Uterus (tissue), 3 donors: ENCODE measurements at regions not wholly inside any gene's neighbourhood (a gene's known extent, or its start where the extent isn't known, plus 50 kb on each side); places are given as distances from the start of the nearest gene placed in this dataset.

ENCODE experiments used
- DNase-seq, 2 donors: peaks; one replicate each; pipeline ENCODE4 v3.0.0-alpha.2; 2019 to 2020
- H3K27ac ChIP-seq, 2 donors: fragments of 200-600 bp; sonication (generic); 1 replicate in 1 of 2; 2 replicates in 1 of 2; pipeline ENCODE4 v1.5.1; 2016 to 2018
- H3K27me3 ChIP-seq, 2 donors: fragments of 200-600 bp; sonication (generic); one replicate each; pipeline ENCODE4 v1.5.1; 2018 to 2019; ENCODE audit warnings: control low read depth in 1 of 2
- H3K36me3 ChIP-seq, 2 donors: fragments of 200-600 bp; sonication (generic); one replicate each; pipeline ENCODE4 v1.5.1; 2019; ENCODE audit warnings: control low read depth in 1 of 2
- H3K4me1 ChIP-seq, 2 donors: fragments of 200-600 bp; sonication (generic); one replicate each; pipeline ENCODE4 v1.5.1; 2018 to 2019; ENCODE audit warnings: control low read depth in 1 of 2
- H3K4me3 ChIP-seq, 2 donors: fragments of 200-600 bp; sonication (generic); 1 replicate in 1 of 2; 2 replicates in 1 of 2; pipeline ENCODE4 v1.5.1; 2018 to 2019; ENCODE audit warnings: mild to moderate bottlenecking in 1 of 2
- H3K9me3 ChIP-seq, 2 donors: fragments of 200-600 bp; sonication (generic); one replicate each; pipeline ENCODE4 v1.5.1; 2019; ENCODE audit warnings: control low read depth in 1 of 2
- CTCF ChIP-seq, 4 experiments: fragments of 200-600 bp in 2 of 4; fragments of 450-650 bp in 2 of 4; sonication (generic) in 2 of 4; IDR thresholded peaks; one replicate each; pipeline ENCODE4 v1.5.1; 2016 to 2019; ENCODE audit warnings: antibody characterized with exemption in 4 of 4, mild to moderate bottlenecking in 2 of 4, moderate library complexity in 1 of 4
- POLR2A ChIP-seq, 2 donors: fragments of 450-650 bp; IDR thresholded peaks; one replicate each; pipeline ENCODE4 v1.6.1; 2016; ENCODE audit warnings: antibody characterized with exemption in 2 of 2, mild to moderate bottlenecking in 1 of 2, moderate library complexity in 1 of 2
- intact Hi-C: fragments of 100-400 bp; cut with DNase I; formaldehyde crosslinking; loops from one replicate; pipeline ENCODE4 v1.15.1; 2023; ENCODE audit warnings: low total_unique reads
- donor health status: DM: yes; HTN: yes; CAD: no.

- intact Hi-C loops, result no loop called here
- Histone ChIP-seq H3K27ac (no peak overlapping the region), H3K36me3 (no peaks in the 10 kb centered on the region), H3K27me3 (no peaks in the 10 kb centered on the region), H3K4me1 (no peaks in the 10 kb centered on the region), H3K4me3 (no peak overlapping the region), H3K9me3 (no peaks in the 10 kb centered on the region)
- DNase-seq, result no peak
- no peak for TF ChIP-seq CTCF (IDR thresholded peaks at IDR 0.05)
- no peak for TF ChIP-seq POLR2A (IDR thresholded peaks at IDR 0.05)
These were observed 383.4 kb upstream of the TRIB2 start for GRCh38 chr2:12333293-12333692.

- intact Hi-C loops, result no loop called here
- DNase-seq, result peak; percentile 24 to 38
- Histone ChIP-seq H3K4me1 (no peaks in the 10 kb centered on the region), H3K4me3 (no peak overlapping the region), H3K36me3 (no peaks in the 10 kb centered on the region), H3K27ac (peak overlapping the region; percentile 64 to 71), H3K9me3 (no peaks in the 10 kb centered on the region), H3K27me3 (no peaks in the 10 kb centered on the region)
- TF ChIP-seq POLR2A (IDR thresholded peaks at IDR 0.05) (no peak), CTCF (IDR thresholded peaks at IDR 0.05) (no peak)
These were observed 382.2 kb upstream of the TRIB2 start for GRCh38 chr2:12334412-12334966.

- TF ChIP-seq POLR2A (IDR thresholded peaks at IDR 0.05) (no peak), CTCF (IDR thresholded peaks at IDR 0.05) (no peak)
- intact Hi-C loops, result no loop called here
- DNase-seq, result no peak
- H3K36me3 ChIP-seq, result no peaks in the 10 kb centered on the region
- H3K4me3 ChIP-seq, result no peak overlapping the region
- no peaks in the 10 kb centered on the region for H3K4me1 ChIP-seq
- no peaks in the 10 kb centered on the region for H3K9me3 ChIP-seq
- H3K27ac ChIP-seq, result peak overlapping the region; percentile 64 to 71
- H3K27me3 ChIP-seq, result no peaks in the 10 kb centered on the region
These were observed 381.6 kb upstream of the TRIB2 start for GRCh38 chr2:12335131-12335530.

- no peak overlapping the region for H3K27ac ChIP-seq
- no peak overlapping the region for H3K4me3 ChIP-seq
- TF ChIP-seq CTCF (IDR thresholded peaks at IDR 0.05), result no peak
- no peaks in the 10 kb centered on the region for H3K36me3 ChIP-seq
- intact Hi-C loops, result no loop called here
- DNase-seq, result no peak
- H3K9me3 ChIP-seq, result no peaks in the 10 kb centered on the region
- no peaks in the 10 kb centered on the region for H3K27me3 ChIP-seq
- no peaks in the 10 kb centered on the region for H3K4me1 ChIP-seq
These were observed 380.7 kb upstream of the TRIB2 start for GRCh38 chr2:12335995-12336394.

- no peak overlapping the region for H3K4me3 ChIP-seq
- intact Hi-C loops, result no loop called here
- H3K27ac ChIP-seq, result no peak overlapping the region
- H3K9me3 ChIP-seq, result no peaks in the 10 kb centered on the region
- no peaks in the 10 kb centered on the region for H3K36me3 ChIP-seq
- no peak for DNase-seq
- no peaks in the 10 kb centered on the region for H3K27me3 ChIP-seq
- TF ChIP-seq POLR2A (IDR thresholded peaks at IDR 0.05), result no peak
- TF ChIP-seq CTCF (IDR thresholded peaks at IDR 0.05), result no peak
- H3K4me1 ChIP-seq, result no peaks in the 10 kb centered on the region
These were observed 377.6 kb upstream of the TRIB2 start for GRCh38 chr2:12338946-12339697.
